HepG2 (cell line): ENCODE measurements at regions not wholly inside any gene's neighbourhood (a gene's known extent, or its start where the extent isn't known, plus 50 kb on each side); places are given as distances from the start of the nearest gene placed in this dataset.

ENCODE experiments used
- FOXC1 ChIP-seq: sonication (generic); formaldehyde crosslinking; IDR thresholded peaks from 2 replicates; pipeline ENCODE4 v1.8.0; 2022; ENCODE audit warnings: mild to moderate bottlenecking, missing genetic modification reagents, borderline replicate concordance
- KDM1A ChIP-seq: IDR thresholded peaks from 2 replicates; pipeline ENCODE4 v1.6.1; 2016; ENCODE audit warnings: missing compliant biosample characterization
- MTF2 ChIP-seq: sonication (generic); formaldehyde crosslinking; IDR thresholded peaks from 2 replicates; pipeline ENCODE4 v1.5.0; 2020; ENCODE audit warnings: missing genetic modification reagents, borderline replicate concordance
- NFE2L1 ChIP-seq: sonication (generic); formaldehyde crosslinking; IDR thresholded peaks from 2 replicates; pipeline ENCODE4 v1.4.0; 2020; ENCODE audit warnings: missing genetic modification reagents, mild to moderate bottlenecking, borderline replicate concordance
- RAD51 ChIP-seq: fragments of 450-650 bp; IDR thresholded peaks from 2 replicates; pipeline ENCODE4 v1.6.1; 2016; ENCODE audit warnings: borderline replicate concordance
- YEATS4 ChIP-seq: sonication (generic); formaldehyde crosslinking; IDR thresholded peaks from 2 replicates; pipeline ENCODE4 v1.4.0; 2020; ENCODE audit warnings: missing genetic modification reagents, borderline replicate concordance
- ZBTB7A ChIP-seq: sonication (generic); formaldehyde crosslinking; IDR thresholded peaks from 2 replicates; pipeline ENCODE4 v1.8.0; 2022; ENCODE audit warnings: mild to moderate bottlenecking, missing genetic modification reagents
- ZBTB8A ChIP-seq: sonication (generic); formaldehyde crosslinking; IDR thresholded peaks from 2 replicates; pipeline ENCODE4 v1.4.0; 2020; ENCODE audit warnings: mild to moderate bottlenecking, low read depth, missing genetic modification reagents, borderline replicate concordance
- ZFP90 ChIP-seq: sonication (generic); formaldehyde crosslinking; IDR thresholded peaks from 2 replicates; pipeline ENCODE4 v1.8.0; 2022; ENCODE audit warnings: missing genetic modification reagents, mild to moderate bottlenecking, inconsistent platforms, borderline replicate concordance
- ZNF225 ChIP-seq: sonication (generic); formaldehyde crosslinking; IDR thresholded peaks from 2 replicates; pipeline ENCODE4 v1.4.0; 2020; ENCODE audit warnings: mild to moderate bottlenecking, missing genetic modification reagents
- ZNF282 ChIP-seq: fragments of 450-650 bp; IDR thresholded peaks from 2 replicates; pipeline ENCODE4 v1.6.1; 2018; ENCODE audit not compliant: partially characterized antibody
- ZNF552 ChIP-seq: sonication (generic); formaldehyde crosslinking; IDR thresholded peaks from 2 replicates; pipeline ENCODE4 v1.9.0; 2022; ENCODE audit warnings: missing genetic modification reagents, mild to moderate bottlenecking, borderline replicate concordance
- ZNF703 ChIP-seq: sonication (generic); formaldehyde crosslinking; IDR thresholded peaks from 2 replicates; pipeline ENCODE4 v1.5.1; 2020; ENCODE audit warnings: missing genetic modification reagents, mild to moderate bottlenecking, moderate library complexity, borderline replicate concordance
- ZNF891 ChIP-seq: sonication (generic); formaldehyde crosslinking; IDR thresholded peaks from 2 replicates; pipeline ENCODE4 v1.5.0; 2020; ENCODE audit warnings: mild to moderate bottlenecking, missing genetic modification reagents
- ZZZ3 ChIP-seq: sonication (generic); formaldehyde crosslinking; IDR thresholded peaks from 2 replicates; pipeline ENCODE4 v1.4.0; 2020; ENCODE audit warnings: missing genetic modification reagents, mild to moderate bottlenecking, borderline replicate concordance
- TF ChIP-seq, protein P1 (sequence below): sonication (generic); formaldehyde crosslinking; IDR thresholded peaks from 2 replicates; pipeline ENCODE4 v1.4.0; 2020; ENCODE audit warnings: mild to moderate bottlenecking, missing genetic modification reagents
- TF ChIP-seq, protein P2 (sequence below): sonication (generic); formaldehyde crosslinking; IDR thresholded peaks from 2 replicates; pipeline ENCODE4 v1.4.0; 2020; ENCODE audit warnings: missing genetic modification reagents; ENCODE audit errors: not compliant biosample characterization
- TF ChIP-seq, protein P3 (sequence below): sonication (generic); formaldehyde crosslinking; conservative IDR thresholded peaks from 2 replicates; pipeline ENCODE4 v1.8.0; 2022; ENCODE audit warnings: mild to moderate bottlenecking, moderate library complexity, missing genetic modification reagents
- TF ChIP-seq, protein P4 (sequence below): sonication (generic); formaldehyde crosslinking; IDR thresholded peaks from 2 replicates; pipeline ENCODE4 v1.5.0; 2020; ENCODE audit warnings: missing genetic modification reagents
- TF ChIP-seq, protein P5 (sequence below): sonication (generic); formaldehyde crosslinking; conservative IDR thresholded peaks from 2 replicates; pipeline ENCODE4 v1.4.0; 2020; ENCODE audit warnings: missing genetic modification reagents
- TF ChIP-seq, protein P6 (sequence below): sonication (generic); formaldehyde crosslinking; IDR thresholded peaks from 2 replicates; pipeline ENCODE4 v1.4.0; 2020; ENCODE audit warnings: low read depth, missing genetic modification reagents

DNA sequence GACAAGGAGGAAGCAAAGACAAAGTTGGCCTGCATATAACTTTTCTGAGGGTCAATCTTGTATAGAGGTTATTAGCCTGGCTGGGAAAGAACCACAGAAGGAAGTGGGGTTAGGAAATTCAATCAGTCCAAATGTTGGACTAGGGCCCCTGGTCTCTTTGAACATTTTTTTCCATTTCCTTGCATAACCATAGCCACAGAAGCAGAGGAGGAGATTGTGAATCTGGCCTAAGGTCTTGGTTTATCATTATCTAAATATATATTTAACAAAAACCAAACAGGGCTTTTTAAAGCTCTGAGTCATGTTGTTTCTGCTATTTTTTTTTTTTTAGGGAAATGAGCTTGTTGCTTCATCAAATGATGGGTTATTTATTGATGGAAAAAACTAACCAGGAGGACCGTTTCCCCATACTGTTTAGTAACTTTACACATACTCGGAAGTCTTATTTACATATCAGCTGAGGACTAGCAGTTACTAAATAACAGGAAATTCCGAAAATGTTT lies 97.7 kb upstream of the ACSL4 start (continued):
- TF ChIP-seq, protein P1, sequence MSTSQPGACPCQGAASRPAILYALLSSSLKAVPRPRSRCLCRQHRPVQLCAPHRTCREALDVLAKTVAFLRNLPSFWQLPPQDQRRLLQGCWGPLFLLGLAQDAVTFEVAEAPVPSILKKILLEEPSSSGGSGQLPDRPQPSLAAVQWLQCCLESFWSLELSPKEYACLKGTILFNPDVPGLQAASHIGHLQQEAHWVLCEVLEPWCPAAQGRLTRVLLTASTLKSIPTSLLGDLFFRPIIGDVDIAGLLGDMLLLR (CRISPR knock-in tag), result no peak
- no peak for TF ChIP-seq FOXC1 (CRISPR knock-in tag)
- TF ChIP-seq NFE2L1 (CRISPR knock-in tag), result no peak
- TF ChIP-seq, protein P2, sequence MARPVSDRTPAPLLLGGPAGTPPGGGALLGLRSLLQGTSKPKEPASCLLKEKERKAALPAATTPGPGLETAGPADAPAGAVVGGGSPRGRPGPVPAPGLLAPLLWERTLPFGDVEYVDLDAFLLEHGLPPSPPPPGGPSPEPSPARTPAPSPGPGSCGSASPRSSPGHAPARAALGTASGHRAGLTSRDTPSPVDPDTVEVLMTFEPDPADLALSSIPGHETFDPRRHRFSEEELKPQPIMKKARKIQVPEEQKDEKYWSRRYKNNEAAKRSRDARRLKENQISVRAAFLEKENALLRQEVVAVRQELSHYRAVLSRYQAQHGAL (CRISPR knock-in tag), result no peak
- TF ChIP-seq ZNF891 (CRISPR knock-in tag), result no peak
- no peak for TF ChIP-seq ZBTB8A (CRISPR knock-in tag)
- no peak for TF ChIP-seq ZNF552
- TF ChIP-seq, protein P3, sequence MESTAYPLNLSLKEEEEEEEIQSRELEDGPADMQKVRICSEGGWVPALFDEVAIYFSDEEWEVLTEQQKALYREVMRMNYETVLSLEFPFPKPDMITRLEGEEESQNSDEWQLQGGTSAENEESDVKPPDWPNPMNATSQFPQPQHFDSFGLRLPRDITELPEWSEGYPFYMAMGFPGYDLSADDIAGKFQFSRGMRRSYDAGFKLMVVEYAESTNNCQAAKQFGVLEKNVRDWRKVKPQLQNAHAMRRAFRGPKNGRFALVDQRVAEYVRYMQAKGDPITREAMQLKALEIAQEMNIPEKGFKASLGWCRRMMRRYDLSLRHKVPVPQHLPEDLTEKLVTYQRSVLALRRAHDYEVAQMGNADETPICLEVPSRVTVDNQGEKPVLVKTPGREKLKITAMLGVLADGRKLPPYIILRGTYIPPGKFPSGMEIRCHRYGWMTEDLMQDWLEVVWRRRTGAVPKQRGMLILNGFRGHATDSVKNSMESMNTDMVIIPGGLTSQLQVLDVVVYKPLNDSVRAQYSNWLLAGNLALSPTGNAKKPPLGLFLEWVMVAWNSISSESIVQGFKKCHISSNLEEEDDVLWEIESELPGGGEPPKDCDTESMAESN, result no peak
- no peak for TF ChIP-seq ZNF225 (CRISPR knock-in tag)
- no peak for TF ChIP-seq MTF2 (CRISPR knock-in tag)
- no peak for TF ChIP-seq YEATS4 (CRISPR knock-in tag)
- TF ChIP-seq ZNF282, result no peak
- TF ChIP-seq ZFP90 (CRISPR knock-in tag), result no peak
- TF ChIP-seq KDM1A (CRISPR knock-in tag), result no peak
- no peak for TF ChIP-seq RAD51
- TF ChIP-seq, protein P4, sequence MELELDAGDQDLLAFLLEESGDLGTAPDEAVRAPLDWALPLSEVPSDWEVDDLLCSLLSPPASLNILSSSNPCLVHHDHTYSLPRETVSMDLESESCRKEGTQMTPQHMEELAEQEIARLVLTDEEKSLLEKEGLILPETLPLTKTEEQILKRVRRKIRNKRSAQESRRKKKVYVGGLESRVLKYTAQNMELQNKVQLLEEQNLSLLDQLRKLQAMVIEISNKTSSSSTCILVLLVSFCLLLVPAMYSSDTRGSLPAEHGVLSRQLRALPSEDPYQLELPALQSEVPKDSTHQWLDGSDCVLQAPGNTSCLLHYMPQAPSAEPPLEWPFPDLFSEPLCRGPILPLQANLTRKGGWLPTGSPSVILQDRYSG (CRISPR knock-in tag), result no peak
- no peak for TF ChIP-seq ZZZ3 (CRISPR knock-in tag)
- TF ChIP-seq, protein P5, sequence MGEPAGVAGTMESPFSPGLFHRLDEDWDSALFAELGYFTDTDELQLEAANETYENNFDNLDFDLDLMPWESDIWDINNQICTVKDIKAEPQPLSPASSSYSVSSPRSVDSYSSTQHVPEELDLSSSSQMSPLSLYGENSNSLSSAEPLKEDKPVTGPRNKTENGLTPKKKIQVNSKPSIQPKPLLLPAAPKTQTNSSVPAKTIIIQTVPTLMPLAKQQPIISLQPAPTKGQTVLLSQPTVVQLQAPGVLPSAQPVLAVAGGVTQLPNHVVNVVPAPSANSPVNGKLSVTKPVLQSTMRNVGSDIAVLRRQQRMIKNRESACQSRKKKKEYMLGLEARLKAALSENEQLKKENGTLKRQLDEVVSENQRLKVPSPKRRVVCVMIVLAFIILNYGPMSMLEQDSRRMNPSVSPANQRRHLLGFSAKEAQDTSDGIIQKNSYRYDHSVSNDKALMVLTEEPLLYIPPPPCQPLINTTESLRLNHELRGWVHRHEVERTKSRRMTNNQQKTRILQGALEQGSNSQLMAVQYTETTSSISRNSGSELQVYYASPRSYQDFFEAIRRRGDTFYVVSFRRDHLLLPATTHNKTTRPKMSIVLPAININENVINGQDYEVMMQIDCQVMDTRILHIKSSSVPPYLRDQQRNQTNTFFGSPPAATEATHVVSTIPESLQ (CRISPR knock-in tag), result no peak
- TF ChIP-seq, protein P6, sequence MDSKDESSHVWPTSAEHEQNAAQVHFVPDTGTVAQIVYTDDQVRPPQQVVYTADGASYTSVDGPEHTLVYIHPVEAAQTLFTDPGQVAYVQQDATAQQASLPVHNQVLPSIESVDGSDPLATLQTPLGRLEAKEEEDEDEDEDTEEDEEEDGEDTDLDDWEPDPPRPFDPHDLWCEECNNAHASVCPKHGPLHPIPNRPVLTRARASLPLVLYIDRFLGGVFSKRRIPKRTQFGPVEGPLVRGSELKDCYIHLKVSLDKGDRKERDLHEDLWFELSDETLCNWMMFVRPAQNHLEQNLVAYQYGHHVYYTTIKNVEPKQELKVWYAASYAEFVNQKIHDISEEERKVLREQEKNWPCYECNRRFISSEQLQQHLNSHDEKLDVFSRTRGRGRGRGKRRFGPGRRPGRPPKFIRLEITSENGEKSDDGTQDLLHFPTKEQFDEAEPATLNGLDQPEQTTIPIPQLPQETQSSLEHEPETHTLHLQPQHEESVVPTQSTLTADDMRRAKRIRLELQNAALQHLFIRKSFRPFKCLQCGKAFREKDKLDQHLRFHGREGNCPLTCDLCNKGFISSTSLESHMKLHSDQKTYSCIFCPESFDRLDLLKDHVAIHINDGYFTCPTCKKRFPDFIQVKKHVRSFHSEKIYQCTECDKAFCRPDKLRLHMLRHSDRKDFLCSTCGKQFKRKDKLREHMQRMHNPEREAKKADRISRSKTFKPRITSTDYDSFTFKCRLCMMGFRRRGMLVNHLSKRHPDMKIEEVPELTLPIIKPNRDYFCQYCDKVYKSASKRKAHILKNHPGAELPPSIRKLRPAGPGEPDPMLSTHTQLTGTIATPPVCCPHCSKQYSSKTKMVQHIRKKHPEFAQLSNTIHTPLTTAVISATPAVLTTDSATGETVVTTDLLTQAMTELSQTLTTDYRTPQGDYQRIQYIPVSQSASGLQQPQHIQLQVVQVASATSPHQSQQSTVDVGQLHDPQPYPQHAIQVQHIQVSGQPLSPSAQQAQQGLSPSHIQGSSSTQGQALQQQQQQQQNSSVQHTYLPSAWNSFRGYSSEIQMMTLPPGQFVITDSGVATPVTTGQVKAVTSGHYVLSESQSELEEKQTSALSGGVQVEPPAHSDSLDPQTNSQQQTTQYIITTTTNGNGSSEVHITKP, result no peak
- TF ChIP-seq ZBTB7A (CRISPR knock-in tag), result no peak
- no peak for TF ChIP-seq ZNF703 (CRISPR knock-in tag)
